IMR-90 (cell line): ENCODE measurements at regions not wholly inside any gene's neighbourhood (a gene's known extent, or its start where the extent isn't known, plus 50 kb on each side); places are given as distances from the start of the nearest gene placed in this dataset.

ENCODE experiments used
- ATAC-seq: fragments of 200-7000 bp; cut with Tn5 transposase; 2 replicates; pipeline ENCODE4 v1.9.1; 2020; ENCODE audit warnings: low read depth, mild to moderate bottlenecking, moderate library complexity
- BruUV-seq: library from RNA; stranded (reverse); fragments of 400-500 nt; replicated peaks from 2 replicates; lab custom pipeline; 2021; lab: Mats Ljungman, UMichigan
- CTCF ChIA-PET: fragments of 300-600 bp; formaldehyde crosslinking; extraction: SDS; loops from one replicate; lab custom pipeline; 2021; ENCODE audit warnings: antibody characterized with exemption; lab: Yijun Ruan, JAX
- POLR2A ChIA-PET: fragments of 300-600 bp; sonication (Branson Sonifier 250); formaldehyde crosslinking; loops from one replicate; lab custom pipeline; 2022; ENCODE audit warnings: antibody characterized with exemption; ENCODE audit not compliant: unreplicated experiment; lab: Charles Lee
- DNase-seq: peaks from one replicate; pipeline ENCODE4 v3.0.0; 2013
- H2AFZ ChIP-seq: replicated peaks from 2 replicates; pipeline ENCODE3; 2013; ENCODE audit warnings: low read length, mild to moderate bottlenecking; ENCODE audit not compliant: poor library complexity
- H2AK5ac ChIP-seq: 2 replicates; pipeline ENCODE4 v1.6.1; 2013; ENCODE audit warnings: low read depth, low read length, inconsistent platforms
- H2AK9ac ChIP-seq: replicated peaks from 2 replicates; pipeline ENCODE3; 2013; ENCODE audit warnings: mild to moderate bottlenecking, low read depth, low read length, moderate library complexity; ENCODE audit not compliant: poor library complexity
- H2BK120ac ChIP-seq: 2 replicates; pipeline ENCODE4 v1.6.1; 2013; ENCODE audit warnings: low read depth, low read length, inconsistent platforms
- H2BK15ac ChIP-seq: 3 replicates; pipeline ENCODE4 v1.6.1; 2013; ENCODE audit warnings: low read depth, low read length, inconsistent platforms
- H2BK20ac ChIP-seq: 2 replicates; pipeline ENCODE4 v1.6.1; 2013; ENCODE audit warnings: low read depth, mild to moderate bottlenecking, inconsistent platforms, low read length, moderate library complexity
- H2BK5ac ChIP-seq: 2 replicates; pipeline ENCODE4 v1.6.1; 2013; ENCODE audit warnings: mild to moderate bottlenecking, low read depth, low read length, inconsistent platforms; ENCODE audit not compliant: poor library complexity, severe bottlenecking
- H3K14ac ChIP-seq: replicated peaks from 2 replicates; pipeline ENCODE4 v1.6.1; 2013; ENCODE audit warnings: low read depth, low read length, inconsistent platforms
- H3K18ac ChIP-seq: 2 replicates; pipeline ENCODE4 v1.6.1; 2013; ENCODE audit warnings: low read depth, low read length, control low read depth
- H3K23ac ChIP-seq: 2 replicates; pipeline ENCODE4 v1.6.1; 2013; ENCODE audit warnings: low read depth, low read length, inconsistent platforms
- H3K27ac ChIP-seq: 2 replicates; pipeline ENCODE4 v1.5.1; 2013; ENCODE audit warnings: mild to moderate bottlenecking, control low read depth, low read length; ENCODE audit not compliant: insufficient read depth
- H3K27me3 ChIP-seq: 2 replicates; pipeline ENCODE4 v1.6.1; 2013; ENCODE audit warnings: low read length; ENCODE audit not compliant: control insufficient read depth, insufficient read depth
- H3K36me3 ChIP-seq: 2 replicates; pipeline ENCODE4 v1.6.1; 2013; ENCODE audit warnings: low read length, mixed read lengths; ENCODE audit not compliant: control insufficient read depth, insufficient read depth
- H3K4ac ChIP-seq: 2 replicates; pipeline ENCODE4 v1.6.1; 2013; ENCODE audit warnings: low read depth, low read length, inconsistent platforms
- H3K4me1 ChIP-seq: 2 replicates; pipeline ENCODE4 v1.6.1; 2013; ENCODE audit warnings: low read length, mixed read lengths; ENCODE audit not compliant: control insufficient read depth, insufficient read depth
- H3K4me2 ChIP-seq: 2 replicates; pipeline ENCODE4 v1.6.1; 2013; ENCODE audit warnings: low read depth, mild to moderate bottlenecking, control low read depth, low read length, moderate library complexity
- H3K4me3 ChIP-seq: 2 replicates; pipeline ENCODE4 v1.5.1; 2013; ENCODE audit warnings: low read depth, mild to moderate bottlenecking, control low read depth, low read length, moderate library complexity; ENCODE audit not compliant: insufficient read depth
- H3K56ac ChIP-seq: 2 replicates; pipeline ENCODE4 v1.6.1; 2013; ENCODE audit warnings: low read length, inconsistent platforms; ENCODE audit not compliant: insufficient read depth; ENCODE audit errors: extremely low read depth
- H3K79me1 ChIP-seq, 2 experiments: 2 replicates each; pipeline ENCODE4 v1.6.1; 2013; ENCODE audit warnings: low read length in 2 of 2, inconsistent platforms in 1 of 2, low read depth in 1 of 2
- H3K9ac ChIP-seq: 2 replicates; pipeline ENCODE4 v1.6.1; 2013; ENCODE audit warnings: low read depth, low read length, control low read depth
- H3K9me1 ChIP-seq: 2 replicates; pipeline ENCODE4 v1.6.1; 2013; ENCODE audit warnings: low read length, inconsistent platforms; ENCODE audit not compliant: insufficient read depth
- H3K9me3 ChIP-seq: 2 replicates; pipeline ENCODE4 v1.6.1; 2013; ENCODE audit warnings: low read length; ENCODE audit not compliant: control insufficient read depth, insufficient read depth
- H4K20me1 ChIP-seq: 2 replicates; pipeline ENCODE4 v1.6.1; 2013; ENCODE audit warnings: low read length, inconsistent platforms; ENCODE audit not compliant: insufficient read depth
- H4K5ac ChIP-seq: 2 replicates; pipeline ENCODE4 v1.6.1; 2013; ENCODE audit warnings: mild to moderate bottlenecking, low read depth, low read length, control low read depth
- H4K8ac ChIP-seq, 2 experiments: 2 replicates each; pipeline ENCODE4 v1.6.1; 2013; ENCODE audit warnings: low read depth in 2 of 2, low read length in 2 of 2, control low read depth in 1 of 2, inconsistent platforms in 1 of 2
- H4K91ac ChIP-seq: 2 replicates; pipeline ENCODE4 v1.6.1; 2013; ENCODE audit warnings: low read depth, low read length, inconsistent platforms; ENCODE audit not compliant: insufficient read depth
- CEBPB ChIP-seq: IDR thresholded peaks from 2 replicates; pipeline ENCODE4 v1.6.1; 2012; ENCODE audit warnings: low read depth, low read length, improper control_type of control experiment
- POLR2A ChIP-seq: IDR thresholded peaks from 2 replicates; pipeline ENCODE4 v1.6.1; 2012; ENCODE audit warnings: mild to moderate bottlenecking, low read depth, low read length
- RFX5 ChIP-seq: IDR thresholded peaks from 2 replicates; pipeline ENCODE4 v1.8.0; 2012; ENCODE audit warnings: low read depth, mild to moderate bottlenecking, low read length, moderate library complexity
- whole genome bisulfite sequencing, 2 experiments: methylation state at CpG; one replicate each; pipeline versions ENCODE4 v1.1.5 to v1.1.7; 2013; ENCODE audit warnings: missing lambda C conversion rate in 2 of 2; ENCODE audit not compliant: insufficient read length in 1 of 2; ENCODE audit errors: extremely low coverage in 2 of 2; 5-methylcytosine and 5-hydroxymethylcytosine counted together
- dilution Hi-C: fragments of 300-500 bp; cut with HindIII; formaldehyde crosslinking; loops from one replicate; pipeline ENCODE4 v1.14.3; 2018; ENCODE audit warnings: low sequenced_read_pairs; ENCODE audit not compliant: unreplicated experiment
- in situ Hi-C: fragments of 300-500 bp; cut with MboI; formaldehyde crosslinking; loops from 3 replicates; pipeline ENCODE4 v1.14.3; 2019; ENCODE audit warnings: low sequenced_read_pairs, inconsistent platforms, mixed read lengths
- intact Hi-C: fragments of 100-400 bp; cut with micrococcal nuclease; formaldehyde crosslinking; loops from 2 replicates; pipeline ENCODE4 v1.10.0; 2022
- TF ChIP-seq, protein P1 (sequence below): conservative IDR thresholded peaks from 2 replicates; pipeline ENCODE4 v1.5.1; 2012; ENCODE audit warnings: mild to moderate bottlenecking, low read depth, low read length, improper control_type of control experiment

DNA sequence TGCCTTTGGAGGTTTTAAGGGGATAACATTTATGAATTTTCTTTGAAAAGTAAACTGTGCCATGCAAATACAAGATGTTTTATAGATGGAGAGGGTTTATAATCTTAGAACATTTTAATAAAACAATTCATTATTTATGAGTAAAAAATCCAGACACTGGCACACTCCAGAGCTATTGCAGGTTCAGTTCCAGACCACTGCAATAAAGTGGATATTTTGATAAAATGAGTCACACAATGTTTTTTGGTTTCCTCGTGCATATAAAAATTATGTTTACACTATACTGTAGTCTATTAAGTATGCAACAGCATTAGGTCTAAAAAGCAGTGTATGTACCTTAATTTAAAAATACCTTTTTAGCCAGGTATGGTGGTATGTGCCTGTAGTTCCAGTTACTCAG lies 146.2 kb upstream of the ZBED5 start:
- Histone ChIP-seq H2BK15ac (no peak overlapping the region), H3K18ac (no peak overlapping the region), H2AK9ac (no peak overlapping the region), H3K4ac (no peak overlapping the region), H3K9ac (no peak overlapping the region), H2BK5ac (no peak overlapping the region), H4K5ac (no peak overlapping the region), H4K91ac (no peak overlapping the region), H3K4me1 (no peaks in the 10 kb centered on the region), H3K9me1 (no peaks in the 10 kb centered on the region), H2BK20ac (no peak overlapping the region), H3K36me3 (no peaks in the 10 kb centered on the region), H3K56ac (no peak overlapping the region), H4K20me1 (no peaks in the 10 kb centered on the region), H2BK120ac (no peak overlapping the region), H3K14ac (no peak overlapping the region), H3K23ac (no peak overlapping the region), H3K4me2 (no peak overlapping the region), H2AFZ (no peak overlapping the region), H3K27ac (no peak overlapping the region), H3K27me3 (peaks cover 41% of the 10 kb centered on the region), H2AK5ac (no peak overlapping the region), H3K9me3 (no peaks in the 10 kb centered on the region), H3K4me3 (no peak overlapping the region), H3K79me1 (no peaks in the 10 kb centered on the region), H4K8ac (no peak overlapping the region)
- DNase-seq, result no peak
- POLR2A ChIA-PET, result interaction anchor here (0.6 kb wide), 1 partner anchor 11 kb away, joined by 3 read pairs; no protein-coding TSS in a partner anchor
- intact Hi-C loops (no loop called here), dilution Hi-C loops (no loop called here), in situ Hi-C loops (no loop called here)
- TF ChIP-seq POLR2A (no peak), CEBPB (no peak), RFX5 (no peak)
- TF ChIP-seq, protein P1, sequence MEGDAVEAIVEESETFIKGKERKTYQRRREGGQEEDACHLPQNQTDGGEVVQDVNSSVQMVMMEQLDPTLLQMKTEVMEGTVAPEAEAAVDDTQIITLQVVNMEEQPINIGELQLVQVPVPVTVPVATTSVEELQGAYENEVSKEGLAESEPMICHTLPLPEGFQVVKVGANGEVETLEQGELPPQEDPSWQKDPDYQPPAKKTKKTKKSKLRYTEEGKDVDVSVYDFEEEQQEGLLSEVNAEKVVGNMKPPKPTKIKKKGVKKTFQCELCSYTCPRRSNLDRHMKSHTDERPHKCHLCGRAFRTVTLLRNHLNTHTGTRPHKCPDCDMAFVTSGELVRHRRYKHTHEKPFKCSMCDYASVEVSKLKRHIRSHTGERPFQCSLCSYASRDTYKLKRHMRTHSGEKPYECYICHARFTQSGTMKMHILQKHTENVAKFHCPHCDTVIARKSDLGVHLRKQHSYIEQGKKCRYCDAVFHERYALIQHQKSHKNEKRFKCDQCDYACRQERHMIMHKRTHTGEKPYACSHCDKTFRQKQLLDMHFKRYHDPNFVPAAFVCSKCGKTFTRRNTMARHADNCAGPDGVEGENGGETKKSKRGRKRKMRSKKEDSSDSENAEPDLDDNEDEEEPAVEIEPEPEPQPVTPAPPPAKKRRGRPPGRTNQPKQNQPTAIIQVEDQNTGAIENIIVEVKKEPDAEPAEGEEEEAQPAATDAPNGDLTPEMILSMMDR, result no peak
- CTCF ChIA-PET, result no interaction called here
- no CpG with 5 or more reads among the region's 1 CpG for WGBS, 2 experiments
- ATAC-seq, result no peak
- BruUV-seq, result no TSS peak
